Neural crest cell (in vitro differentiated cells): ENCODE measurements at regions not wholly inside any gene's neighbourhood (a gene's known extent, or its start where the extent isn't known, plus 50 kb on each side); places are given as distances from the start of the nearest gene placed in this dataset.

ENCODE experiments used
- DNase-seq: peaks from one replicate; pipeline ENCODE4 v3.0.0; 2021; ENCODE audit warnings: low read depth, mixed read lengths, low spot score
- H3K27ac Mint-ChIP-seq: one replicate; pipeline ENCODE4 v1.8.0; 2021; ENCODE audit warnings: mild to moderate bottlenecking, mixed read lengths; ENCODE audit not compliant: unreplicated experiment
- H3K27me3 Mint-ChIP-seq: 2 replicates; pipeline ENCODE4 v1.8.0; 2021; ENCODE audit warnings: low read depth, mild to moderate bottlenecking, mixed read lengths
- H3K36me3 Mint-ChIP-seq: 2 replicates; pipeline ENCODE4 v1.8.0; 2021; ENCODE audit warnings: low read depth, mild to moderate bottlenecking, mixed read lengths
- H3K4me1 Mint-ChIP-seq: 2 replicates; pipeline ENCODE4 v1.8.0; 2021; ENCODE audit warnings: mixed read lengths
- H3K4me3 Mint-ChIP-seq: one replicate; pipeline ENCODE4 v1.8.0; 2021; ENCODE audit warnings: mild to moderate bottlenecking, mixed read lengths
- H3K9me3 Mint-ChIP-seq: 2 replicates; pipeline ENCODE4 v1.8.0; 2021; ENCODE audit warnings: mixed read lengths
- TF ChIP-seq, protein P1 (sequence below): fragments of 200-600 bp; sonication (generic); conservative IDR thresholded peaks from 2 replicates; pipeline ENCODE4 v1.5.0; 2021; ENCODE audit warnings: antibody characterized with exemption, mild to moderate bottlenecking

- TF ChIP-seq, protein P1, sequence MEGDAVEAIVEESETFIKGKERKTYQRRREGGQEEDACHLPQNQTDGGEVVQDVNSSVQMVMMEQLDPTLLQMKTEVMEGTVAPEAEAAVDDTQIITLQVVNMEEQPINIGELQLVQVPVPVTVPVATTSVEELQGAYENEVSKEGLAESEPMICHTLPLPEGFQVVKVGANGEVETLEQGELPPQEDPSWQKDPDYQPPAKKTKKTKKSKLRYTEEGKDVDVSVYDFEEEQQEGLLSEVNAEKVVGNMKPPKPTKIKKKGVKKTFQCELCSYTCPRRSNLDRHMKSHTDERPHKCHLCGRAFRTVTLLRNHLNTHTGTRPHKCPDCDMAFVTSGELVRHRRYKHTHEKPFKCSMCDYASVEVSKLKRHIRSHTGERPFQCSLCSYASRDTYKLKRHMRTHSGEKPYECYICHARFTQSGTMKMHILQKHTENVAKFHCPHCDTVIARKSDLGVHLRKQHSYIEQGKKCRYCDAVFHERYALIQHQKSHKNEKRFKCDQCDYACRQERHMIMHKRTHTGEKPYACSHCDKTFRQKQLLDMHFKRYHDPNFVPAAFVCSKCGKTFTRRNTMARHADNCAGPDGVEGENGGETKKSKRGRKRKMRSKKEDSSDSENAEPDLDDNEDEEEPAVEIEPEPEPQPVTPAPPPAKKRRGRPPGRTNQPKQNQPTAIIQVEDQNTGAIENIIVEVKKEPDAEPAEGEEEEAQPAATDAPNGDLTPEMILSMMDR: no peak
- Mint-ChIP-seq H3K27ac (no peak overlapping the region), H3K4me1 (peaks cover 4% of the 10 kb centered on the region), H3K36me3 (no peaks in the 10 kb centered on the region), H3K9me3 (no peaks in the 10 kb centered on the region), H3K4me3 (no peak overlapping the region), H3K27me3 (no peaks in the 10 kb centered on the region)
- no peak for DNase-seq
Observed at GRCh38 chr7:130995252-130996081, 261.5 kb upstream of the KLF14 start.

DNA sequence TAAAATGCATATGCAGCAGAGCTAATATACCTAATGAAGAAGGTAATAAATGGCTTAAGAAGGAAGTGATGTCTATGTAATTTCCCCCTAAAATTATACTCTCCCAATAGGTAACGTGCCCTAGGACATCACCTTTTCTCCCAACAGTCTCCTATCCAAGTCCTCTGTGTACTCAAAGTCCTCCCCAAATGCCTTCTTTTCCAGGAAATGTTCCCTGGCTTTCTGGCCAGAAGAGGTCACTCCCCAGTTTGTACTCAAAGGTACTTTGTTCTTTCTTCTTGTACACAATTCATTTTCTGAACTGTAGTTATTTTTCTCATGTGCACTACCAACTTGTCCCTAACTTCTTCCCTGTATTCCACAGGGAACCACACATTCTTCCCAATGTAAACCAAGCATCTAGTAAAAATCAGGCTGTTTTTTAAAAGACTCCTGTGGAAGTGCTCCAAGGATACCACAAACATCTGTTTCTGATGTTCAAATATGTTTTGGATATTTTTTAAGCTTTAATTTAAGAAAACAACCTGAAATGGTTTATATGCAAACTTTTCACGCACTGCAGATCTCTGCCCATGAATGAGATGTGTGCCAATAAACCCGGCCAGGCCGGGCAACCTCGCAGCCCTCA, 262.3 kb upstream of the KLF14 start:
- TF ChIP-seq, protein P1: no peak
- DNase-seq: no peak
- Mint-ChIP-seq H3K27me3 (no peaks in the 10 kb centered on the region), H3K27ac (no peak overlapping the region), H3K9me3 (no peaks in the 10 kb centered on the region), H3K4me1 (peaks cover 4% of the 10 kb centered on the region), H3K4me3 (no peak overlapping the region), H3K36me3 (no peaks in the 10 kb centered on the region)

- Mint-ChIP-seq H3K27me3 (no peaks in the 10 kb centered on the region), H3K27ac (no peak overlapping the region), H3K4me1 (peaks cover 4% of the 10 kb centered on the region), H3K36me3 (no peaks in the 10 kb centered on the region), H3K4me3 (no peak overlapping the region), H3K9me3 (no peaks in the 10 kb centered on the region)
- TF ChIP-seq, protein P1: no peak
- no peak for DNase-seq
Observed at GRCh38 chr7:130996833-130997231, 262.8 kb upstream of the KLF14 start.

DNA sequence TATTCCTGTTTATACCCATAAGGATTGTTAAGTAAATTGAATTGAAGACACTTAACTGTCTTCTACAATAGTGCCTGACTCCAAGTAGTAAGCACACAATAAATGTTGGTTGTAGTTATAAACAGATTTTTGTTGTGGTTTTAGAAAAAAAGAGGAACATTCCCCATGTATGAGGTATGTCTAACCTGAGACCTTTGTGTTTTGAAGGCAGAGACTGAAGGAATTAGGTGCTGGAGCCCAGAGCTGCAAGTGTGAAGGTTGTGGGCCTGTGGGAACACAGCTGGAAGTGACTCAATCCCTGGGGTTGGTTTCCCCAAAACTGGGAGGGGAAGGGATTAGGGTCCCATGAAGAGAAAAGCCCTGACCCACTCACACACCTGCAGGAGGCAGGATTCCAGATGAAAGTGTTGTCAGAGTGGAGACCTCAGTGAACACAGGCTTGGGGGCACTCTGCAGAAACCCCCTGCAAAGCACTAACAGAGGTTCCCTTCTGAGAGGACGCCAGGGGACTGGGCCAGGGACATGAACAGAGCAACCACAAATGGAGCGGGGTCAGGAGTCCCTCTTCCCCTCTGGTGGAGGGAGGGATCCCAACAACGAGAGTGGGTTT, 265.1 kb upstream of the KLF14 start:
- TF ChIP-seq, protein P1: no peak
- Mint-ChIP-seq H3K27me3 (no peaks in the 10 kb centered on the region), H3K27ac (no peak overlapping the region), H3K4me1 (peaks cover 4% of the 10 kb centered on the region), H3K36me3 (no peaks in the 10 kb centered on the region), H3K9me3 (no peaks in the 10 kb centered on the region), H3K4me3 (no peak overlapping the region)
- no peak for DNase-seq

- no peak for DNase-seq
- no peaks in the 10 kb centered on the region for H3K9me3 Mint-ChIP-seq
- peaks cover 4% of the 10 kb centered on the region for H3K4me1 Mint-ChIP-seq
- TF ChIP-seq, protein P1: no peak
- no peak overlapping the region for H3K27ac Mint-ChIP-seq
- no peaks in the 10 kb centered on the region for H3K36me3 Mint-ChIP-seq
- no peak overlapping the region for H3K4me3 Mint-ChIP-seq
- H3K27me3 Mint-ChIP-seq: no peaks in the 10 kb centered on the region
Observed at GRCh38 chr7:130999926-131000325, 265.9 kb upstream of the KLF14 start.
